ENCODE measurements at regions not wholly inside any gene's neighbourhood (a gene's known extent, or its start where the extent isn't known, plus 50 kb on each side); places are given as distances from the start of the nearest gene placed in this dataset.

DNA sequence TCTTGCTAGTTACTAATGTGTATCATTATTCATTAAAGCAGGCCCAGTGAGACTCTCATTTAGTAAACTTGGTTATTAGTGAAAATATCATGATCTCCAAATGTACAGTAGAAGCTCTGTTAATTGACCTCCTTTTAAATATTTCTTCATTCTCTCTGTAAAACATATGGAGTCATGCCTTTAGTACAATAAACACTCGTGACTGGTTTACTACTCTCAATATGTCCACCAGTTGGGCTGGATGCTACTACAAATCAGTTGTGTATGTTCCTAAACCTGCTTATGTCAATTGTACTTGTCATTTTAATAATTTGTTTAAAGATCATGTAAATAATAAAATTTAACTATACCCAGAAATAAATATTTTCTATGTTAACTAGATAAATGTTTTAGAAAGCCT, 68.6 kb upstream of the COMTD1 start:
- TF ChIP-seq POLR2A (IDR thresholded peaks at IDR 0.05): no peak
- TF ChIP-seq, protein P1, sequence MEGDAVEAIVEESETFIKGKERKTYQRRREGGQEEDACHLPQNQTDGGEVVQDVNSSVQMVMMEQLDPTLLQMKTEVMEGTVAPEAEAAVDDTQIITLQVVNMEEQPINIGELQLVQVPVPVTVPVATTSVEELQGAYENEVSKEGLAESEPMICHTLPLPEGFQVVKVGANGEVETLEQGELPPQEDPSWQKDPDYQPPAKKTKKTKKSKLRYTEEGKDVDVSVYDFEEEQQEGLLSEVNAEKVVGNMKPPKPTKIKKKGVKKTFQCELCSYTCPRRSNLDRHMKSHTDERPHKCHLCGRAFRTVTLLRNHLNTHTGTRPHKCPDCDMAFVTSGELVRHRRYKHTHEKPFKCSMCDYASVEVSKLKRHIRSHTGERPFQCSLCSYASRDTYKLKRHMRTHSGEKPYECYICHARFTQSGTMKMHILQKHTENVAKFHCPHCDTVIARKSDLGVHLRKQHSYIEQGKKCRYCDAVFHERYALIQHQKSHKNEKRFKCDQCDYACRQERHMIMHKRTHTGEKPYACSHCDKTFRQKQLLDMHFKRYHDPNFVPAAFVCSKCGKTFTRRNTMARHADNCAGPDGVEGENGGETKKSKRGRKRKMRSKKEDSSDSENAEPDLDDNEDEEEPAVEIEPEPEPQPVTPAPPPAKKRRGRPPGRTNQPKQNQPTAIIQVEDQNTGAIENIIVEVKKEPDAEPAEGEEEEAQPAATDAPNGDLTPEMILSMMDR (IDR thresholded peaks at IDR 0.05): no peak
- TF ChIP-seq POLR2AphosphoS5 (IDR thresholded peaks at IDR 0.05): no peak

All from breast epithelium (tissue), 3 donors.